Hepatocyte (in vitro differentiated cells): ENCODE measurements at regions not wholly inside any gene's neighbourhood (a gene's known extent, or its start where the extent isn't known, plus 50 kb on each side); places are given as distances from the start of the nearest gene placed in this dataset.
A peak's percentile ranks its signal among the peaks of the same experiment; 100 is the strongest.

Source experiments
- DNase-seq: peaks from one replicate; pipeline ENCODE4 v3.0.0-alpha.2; 2016; ENCODE audit warnings: low spot score
- H2AFZ ChIP-seq: fragments of 200-600 bp; sonication (generic); 2 replicates; pipeline ENCODE4 v1.6.0; 2016; ENCODE audit warnings: antibody characterized with exemption, mild to moderate bottlenecking
- H3K27ac ChIP-seq: fragments of 200-600 bp; sonication (generic); 2 replicates; pipeline ENCODE4 v1.5.1; 2016; ENCODE audit warnings: mild to moderate bottlenecking
- H3K27me3 ChIP-seq: fragments of 200-600 bp; sonication (generic); 2 replicates; pipeline ENCODE4 v1.6.1; 2016
- H3K36me3 ChIP-seq: fragments of 200-600 bp; sonication (generic); replicated peaks from 2 replicates; pipeline ENCODE4 v1.5.1; 2016; ENCODE audit warnings: low read depth; ENCODE audit not compliant: insufficient read depth
- H3K4me1 ChIP-seq: fragments of 200-600 bp; sonication (generic); 2 replicates; pipeline ENCODE4 v1.5.1; 2016; ENCODE audit warnings: mild to moderate bottlenecking, moderate library complexity; ENCODE audit not compliant: insufficient read depth
- H3K4me2 ChIP-seq: fragments of 200-600 bp; sonication (generic); 2 replicates; pipeline ENCODE4 v1.6.0; 2016
- H3K4me3 ChIP-seq: fragments of 200-600 bp; sonication (generic); 2 replicates; pipeline ENCODE4 v1.5.1; 2016; ENCODE audit warnings: mild to moderate bottlenecking
- H3K79me2 ChIP-seq: fragments of 200-600 bp; sonication (generic); 2 replicates; pipeline ENCODE4 v1.6.0; 2017; ENCODE audit warnings: mild to moderate bottlenecking
- H3K9me2 ChIP-seq: fragments of 200-600 bp; sonication (generic); replicated peaks from 2 replicates; pipeline ENCODE4 v1.6.0; 2017; ENCODE audit warnings: mild to moderate bottlenecking; ENCODE audit not compliant: insufficient read depth
- H3K9me3 ChIP-seq: fragments of 200-600 bp; sonication (generic); 2 replicates; pipeline ENCODE4 v1.5.1; 2016; ENCODE audit warnings: low read depth, mild to moderate bottlenecking
- H4K20me1 ChIP-seq: fragments of 200-600 bp; sonication (generic); 2 replicates; pipeline ENCODE4 v1.6.0; 2016; ENCODE audit warnings: mild to moderate bottlenecking; ENCODE audit not compliant: insufficient read depth, poor library complexity, severe bottlenecking
- CTCF ChIP-seq: fragments of 200-600 bp; sonication (generic); IDR thresholded peaks from 2 replicates; pipeline ENCODE4 v1.5.1; 2016; ENCODE audit warnings: antibody characterized with exemption, mild to moderate bottlenecking; ENCODE audit not compliant: poor library complexity
- EZH2 ChIP-seq: fragments of 200-600 bp; sonication (generic); IDR thresholded peaks from 2 replicates; pipeline ENCODE4 v1.6.1; 2016; ENCODE audit warnings: antibody characterized with exemption, mild to moderate bottlenecking, borderline replicate concordance
- EZH2phosphoT487 ChIP-seq: fragments of 200-600 bp; sonication (generic); IDR thresholded peaks from one replicate; pipeline ENCODE4 v1.6.1; 2018; ENCODE audit warnings: antibody characterized with exemption, mild to moderate bottlenecking, low read depth, moderate library complexity; ENCODE audit not compliant: unreplicated experiment, severe bottlenecking
- WGBS: methylation state at CpG from one replicate; pipeline ENCODE4 v1.1.6; 2016; ENCODE audit warnings: low lambda C conversion rate; ENCODE audit errors: missing lambda C conversion rate; 5-methylcytosine and 5-hydroxymethylcytosine counted together

GRCh38 chr10:94069884-94070283 lies 76.2 kb downstream of the PLCE1 start:
- DNase-seq, result no peak
- no peak for TF ChIP-seq EZH2phosphoT487
- WGBS, result 49% methylated on average over 2 of the region's 2 CpGs
- H3K9me2 ChIP-seq, result no peaks in the 10 kb centered on the region
- H4K20me1 ChIP-seq, result no peaks in the 10 kb centered on the region
- H2AFZ ChIP-seq, result no peak overlapping the region
- no peaks in the 10 kb centered on the region for H3K36me3 ChIP-seq
- no peaks in the 10 kb centered on the region for H3K79me2 ChIP-seq
- H3K27ac ChIP-seq, result no peak overlapping the region
- H3K4me3 ChIP-seq, result no peak overlapping the region
- H3K4me2 ChIP-seq, result no peak overlapping the region
- peaks cover 3% of the 10 kb centered on the region for H3K4me1 ChIP-seq
- no peaks in the 10 kb centered on the region for H3K9me3 ChIP-seq
- no peaks in the 10 kb centered on the region for H3K27me3 ChIP-seq

GRCh38 chr10:94074462-94074861 lies 80.7 kb downstream of the PLCE1 start:
- Histone ChIP-seq H3K4me3 (no peak overlapping the region), H2AFZ (no peak overlapping the region), H3K27ac (no peak overlapping the region), H3K4me1 (peaks cover 7% of the 10 kb centered on the region), H3K27me3 (no peaks in the 10 kb centered on the region), H4K20me1 (no peaks in the 10 kb centered on the region), H3K9me2 (no peaks in the 10 kb centered on the region), H3K79me2 (peaks cover 3% of the 10 kb centered on the region), H3K4me2 (no peak overlapping the region), H3K9me3 (no peaks in the 10 kb centered on the region), H3K36me3 (no peaks in the 10 kb centered on the region)
- TF ChIP-seq EZH2phosphoT487, result no peak
- TF ChIP-seq EZH2, result no peak
- TF ChIP-seq CTCF, result no peak
- no peak for DNase-seq
- WGBS, result 81% methylated on average over 1 of the region's 1 CpG

GRCh38 chr10:94075506-94075905 lies 81.8 kb downstream of the PLCE1 start:
- no peak overlapping the region for H3K27ac ChIP-seq
- peaks cover 11% of the 10 kb centered on the region for H3K79me2 ChIP-seq
- no peaks in the 10 kb centered on the region for H3K9me3 ChIP-seq
- H3K9me2 ChIP-seq, result no peaks in the 10 kb centered on the region
- peaks cover 7% of the 10 kb centered on the region for H3K4me1 ChIP-seq
- no peak overlapping the region for H3K4me3 ChIP-seq
- H2AFZ ChIP-seq, result no peak overlapping the region
- no peak for DNase-seq
- no peaks in the 10 kb centered on the region for H3K36me3 ChIP-seq
- no peak overlapping the region for H3K4me2 ChIP-seq
- TF ChIP-seq CTCF, result no peak
- TF ChIP-seq EZH2, result no peak
- no peak for TF ChIP-seq EZH2phosphoT487
- H3K27me3 ChIP-seq, result no peaks in the 10 kb centered on the region
- no peaks in the 10 kb centered on the region for H4K20me1 ChIP-seq
- WGBS, result 96% methylated on average over 2 of the region's 2 CpGs

- 39% methylated on average over 2 of the region's 2 CpGs for WGBS
Measured at GRCh38 chr10:94076325-94076841, 82.7 kb downstream of the PLCE1 start.

More at GRCh38 chr10:94076325-94076841, 82.7 kb downstream of the PLCE1 start:
- no peaks in the 10 kb centered on the region for H3K36me3 ChIP-seq
- peaks cover 11% of the 10 kb centered on the region for H3K79me2 ChIP-seq
- no peaks in the 10 kb centered on the region for H3K9me2 ChIP-seq
- no peak for TF ChIP-seq EZH2
- TF ChIP-seq CTCF, result peak; percentile 64
- no peaks in the 10 kb centered on the region for H4K20me1 ChIP-seq
- peaks cover 7% of the 10 kb centered on the region for H3K4me1 ChIP-seq
- H2AFZ ChIP-seq, result no peak overlapping the region
- no peaks in the 10 kb centered on the region for H3K9me3 ChIP-seq
- H3K27ac ChIP-seq, result peak overlapping the region; percentile 42
- H3K4me2 ChIP-seq, result peak overlapping the region; percentile 47
- no peak overlapping the region for H3K4me3 ChIP-seq
- H3K27me3 ChIP-seq, result no peaks in the 10 kb centered on the region
- peak; percentile 61 for DNase-seq
